HepG2 (cell line): ENCODE measurements at regions not wholly inside any gene's neighbourhood (a gene's known extent, or its start where the extent isn't known, plus 50 kb on each side); places are given as distances from the start of the nearest gene placed in this dataset.
A peak's percentile ranks its signal among the peaks of the same experiment; 100 is the strongest.

Source experiments
- HDAC2 ChIP-seq: sonication (generic); formaldehyde crosslinking; IDR thresholded peaks from 2 replicates; pipeline ENCODE4 v1.4.0; 2020; ENCODE audit warnings: missing genetic modification reagents
- HOXD1 ChIP-seq: sonication (generic); formaldehyde crosslinking; IDR thresholded peaks from 2 replicates; pipeline ENCODE4 v1.5.0; 2020; ENCODE audit warnings: missing genetic modification reagents
- PAWR ChIP-seq: sonication (generic); formaldehyde crosslinking; IDR thresholded peaks from 2 replicates; pipeline ENCODE4 v1.4.0; 2020; ENCODE audit warnings: missing genetic modification reagents, mild to moderate bottlenecking, borderline replicate concordance
- PHF20 ChIP-seq: sonication (generic); formaldehyde crosslinking; IDR thresholded peaks from 2 replicates; pipeline ENCODE4 v1.5.0; 2020; ENCODE audit warnings: mild to moderate bottlenecking, missing genetic modification reagents
- ZNF17 ChIP-seq: sonication (generic); formaldehyde crosslinking; IDR thresholded peaks from 2 replicates; pipeline ENCODE4 v1.5.0; 2020; ENCODE audit warnings: mild to moderate bottlenecking, missing genetic modification reagents
- ZNF232 ChIP-seq: sonication (generic); formaldehyde crosslinking; IDR thresholded peaks from 2 replicates; pipeline ENCODE4 v1.4.0; 2020; ENCODE audit warnings: missing genetic modification reagents, borderline replicate concordance
- ZNF451 ChIP-seq: sonication (generic); formaldehyde crosslinking; IDR thresholded peaks from 2 replicates; pipeline ENCODE4 v1.5.0; 2020; ENCODE audit warnings: mild to moderate bottlenecking, missing genetic modification reagents
- ZNF703 ChIP-seq: sonication (generic); formaldehyde crosslinking; IDR thresholded peaks from 2 replicates; pipeline ENCODE4 v1.5.1; 2020; ENCODE audit warnings: missing genetic modification reagents, mild to moderate bottlenecking, moderate library complexity, borderline replicate concordance
- ZNF747 ChIP-seq: sonication (generic); formaldehyde crosslinking; IDR thresholded peaks from 2 replicates; pipeline ENCODE4 v1.8.1; 2023; ENCODE audit warnings: missing genetic modification reagents, mild to moderate bottlenecking, borderline replicate concordance
- TF ChIP-seq, protein P1 (sequence below): sonication (generic); formaldehyde crosslinking; IDR thresholded peaks from 2 replicates; pipeline ENCODE4 v1.4.0; 2020; ENCODE audit warnings: mild to moderate bottlenecking, missing genetic modification reagents
- TF ChIP-seq, protein P2 (sequence below): sonication (generic); formaldehyde crosslinking; IDR thresholded peaks from 2 replicates; pipeline ENCODE4 v1.4.0; 2020; ENCODE audit warnings: missing genetic modification reagents, mild to moderate bottlenecking, borderline replicate concordance
- TF ChIP-seq, protein P3 (sequence below), 2 experiments: sonication (generic) in 1 of 2; formaldehyde crosslinking in 1 of 2; IDR thresholded peaks; 2 replicates each; pipeline versions ENCODE4 v1.4.0 to v1.6.1; 2016 to 2020; ENCODE audit warnings: borderline replicate concordance in 1 of 2, low read depth in 1 of 2, mild to moderate bottlenecking in 1 of 2, missing genetic modification reagents in 1 of 2
- TF ChIP-seq, protein P4 (sequence below): sonication (generic); formaldehyde crosslinking; conservative IDR thresholded peaks from 2 replicates; pipeline ENCODE4 v1.4.0; 2020; ENCODE audit warnings: missing genetic modification reagents

DNA sequence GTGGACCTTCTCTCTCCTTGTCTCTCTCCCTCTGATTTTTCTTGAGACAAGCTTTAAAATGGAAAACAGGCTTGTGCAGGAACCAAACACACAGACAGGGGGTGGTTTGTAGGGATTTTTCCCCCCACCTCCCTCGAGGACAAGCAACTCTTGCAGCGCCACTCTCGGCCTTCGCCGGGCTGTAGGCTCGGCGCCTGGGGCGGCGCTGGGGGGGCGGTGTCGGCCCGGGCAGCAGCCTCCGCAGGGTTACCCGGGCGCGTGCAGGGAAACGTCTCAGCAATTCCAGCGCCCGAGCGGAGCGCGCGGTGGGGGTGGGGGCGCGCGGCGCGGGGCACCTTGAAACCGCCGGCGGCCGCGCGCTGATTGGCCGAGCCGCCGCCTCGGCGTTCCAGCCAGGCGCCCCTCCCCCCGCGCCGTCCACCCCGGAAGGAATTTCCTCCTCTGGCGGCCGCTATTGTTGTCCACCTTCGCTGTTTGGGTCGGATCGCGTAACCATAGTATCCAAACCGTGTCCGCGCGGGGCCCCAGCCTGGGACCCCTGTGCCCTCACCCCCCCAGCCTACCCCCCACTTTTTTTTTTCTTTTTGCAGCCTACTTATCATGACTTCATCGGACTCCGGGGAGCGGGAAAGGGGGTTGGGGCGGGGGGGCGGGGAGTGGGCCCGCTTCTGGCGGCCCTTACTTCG is 59.8 kb upstream of the ACOT11 start (continued):
- TF ChIP-seq HOXD1 (CRISPR knock-in tag) (no peak), PHF20 (CRISPR knock-in tag) (0 out of 2 replicates have a peak, but pooled peaks have one; percentile 26), ZNF17 (no peak), ZNF703 (no peak), HDAC2 (CRISPR knock-in tag) (0 out of 2 replicates have a peak, but pooled peaks have one; percentile 15), ZNF747 (CRISPR knock-in tag) (peak; percentile 72; the same call in 1 of the 2 replicates), PAWR (CRISPR knock-in tag) (no peak), ZNF451 (no peak; the same call in 1 of the 2 replicates), ZNF232 (CRISPR knock-in tag) (no peak)
- TF ChIP-seq, protein P1, sequence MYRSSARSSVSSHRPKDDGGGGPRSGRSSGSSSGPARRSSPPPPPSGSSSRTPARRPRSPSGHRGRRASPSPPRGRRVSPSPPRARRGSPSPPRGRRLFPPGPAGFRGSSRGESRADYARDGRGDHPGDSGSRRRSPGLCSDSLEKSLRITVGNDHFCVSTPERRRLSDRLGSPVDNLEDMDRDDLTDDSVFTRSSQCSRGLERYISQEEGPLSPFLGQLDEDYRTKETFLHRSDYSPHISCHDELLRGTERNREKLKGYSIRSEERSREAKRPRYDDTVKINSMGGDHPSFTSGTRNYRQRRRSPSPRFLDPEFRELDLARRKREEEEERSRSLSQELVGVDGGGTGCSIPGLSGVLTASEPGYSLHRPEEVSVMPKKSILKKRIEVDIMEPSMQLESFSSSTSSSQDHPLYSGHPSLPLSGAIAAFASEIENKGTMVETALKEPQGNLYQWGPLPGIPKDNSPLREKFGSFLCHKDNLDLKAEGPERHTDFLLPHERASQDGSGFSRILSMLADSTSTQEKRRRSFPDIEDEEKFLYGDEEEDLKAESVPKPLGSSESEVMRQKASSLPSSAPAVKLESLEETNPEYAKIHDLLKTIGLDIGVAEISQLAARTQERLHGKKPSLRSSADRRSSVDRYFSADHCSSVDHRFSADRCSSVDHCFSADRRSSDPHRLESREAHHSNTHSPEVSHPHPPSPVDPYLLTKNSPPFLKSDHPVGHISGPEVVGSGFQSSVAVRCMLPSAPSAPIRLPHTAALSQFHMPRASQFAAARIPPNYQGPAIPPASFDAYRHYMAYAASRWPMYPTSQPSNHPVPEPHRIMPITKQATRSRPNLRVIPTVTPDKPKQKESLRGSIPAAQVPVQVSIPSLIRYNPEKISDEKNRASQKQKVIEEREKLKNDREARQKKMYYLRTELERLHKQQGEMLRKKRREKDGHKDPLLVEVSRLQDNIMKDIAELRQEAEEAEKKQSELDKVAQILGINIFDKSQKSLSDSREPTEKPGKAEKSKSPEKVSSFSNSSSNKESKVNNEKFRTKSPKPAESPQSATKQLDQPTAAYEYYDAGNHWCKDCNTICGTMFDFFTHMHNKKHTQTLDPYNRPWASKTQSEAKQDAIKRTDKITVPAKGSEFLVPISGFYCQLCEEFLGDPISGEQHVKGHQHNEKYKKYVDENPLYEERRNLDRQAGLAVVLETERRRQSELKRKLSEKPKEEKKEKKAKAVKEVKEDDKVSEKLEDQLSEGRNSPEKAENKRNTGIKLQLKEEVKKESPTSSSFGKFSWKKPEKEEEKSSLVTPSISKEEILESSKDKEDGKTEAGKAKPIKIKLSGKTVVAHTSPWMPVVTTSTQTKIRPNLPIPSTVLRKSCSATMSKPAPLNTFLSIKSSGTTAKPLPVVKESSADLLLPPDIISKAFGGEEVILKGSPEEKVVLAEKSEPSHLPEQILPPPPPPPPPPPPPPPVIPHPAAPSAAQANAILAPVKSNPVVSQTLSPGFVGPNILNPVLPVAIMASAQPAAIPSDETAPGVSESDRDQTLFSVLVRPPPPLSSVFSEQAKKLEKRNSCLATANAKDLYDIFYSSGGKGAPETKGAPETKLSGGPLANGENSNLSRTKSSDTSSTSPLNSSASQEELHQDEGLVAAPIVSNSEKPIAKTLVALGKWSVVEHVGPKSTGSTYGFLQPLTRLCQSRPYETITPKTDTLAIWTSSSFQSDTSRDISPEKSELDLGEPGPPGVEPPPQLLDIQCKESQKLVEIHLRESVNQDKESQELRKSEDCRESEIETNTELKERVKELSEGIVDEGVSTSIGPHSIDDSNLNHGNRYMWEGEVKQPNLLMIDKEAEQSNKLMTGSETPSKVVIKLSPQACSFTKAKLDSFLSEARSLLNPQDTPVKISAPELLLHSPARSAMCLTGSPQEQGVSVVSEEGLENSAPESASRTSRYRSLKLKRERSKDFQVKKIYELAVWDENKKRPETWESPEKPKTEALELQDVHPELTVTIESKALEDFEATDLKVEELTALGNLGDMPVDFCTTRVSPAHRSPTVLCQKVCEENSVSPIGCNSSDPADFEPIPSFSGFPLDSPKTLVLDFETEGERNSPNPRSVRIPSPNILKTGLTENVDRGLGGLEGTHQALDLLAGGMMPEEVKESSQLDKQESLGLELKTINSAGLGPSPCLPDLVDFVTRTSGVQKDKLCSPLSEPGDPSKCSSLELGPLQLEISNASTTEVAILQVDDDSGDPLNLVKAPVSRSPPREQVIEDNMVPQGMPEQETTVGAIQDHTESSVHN (CRISPR knock-in tag): no peak
- TF ChIP-seq, protein P2, sequence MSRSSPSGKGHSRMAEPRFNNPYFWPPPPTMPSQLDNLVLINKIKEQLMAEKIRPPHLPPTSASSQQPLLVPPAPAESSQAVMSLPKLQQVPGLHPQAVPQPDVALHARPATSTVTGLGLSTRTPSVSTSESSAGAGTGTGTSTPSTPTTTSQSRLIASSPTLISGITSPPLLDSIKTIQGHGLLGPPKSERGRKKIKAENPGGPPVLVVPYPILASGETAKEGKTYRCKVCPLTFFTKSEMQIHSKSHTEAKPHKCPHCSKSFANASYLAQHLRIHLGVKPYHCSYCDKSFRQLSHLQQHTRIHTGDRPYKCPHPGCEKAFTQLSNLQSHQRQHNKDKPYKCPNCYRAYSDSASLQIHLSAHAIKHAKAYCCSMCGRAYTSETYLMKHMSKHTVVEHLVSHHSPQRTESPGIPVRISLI (CRISPR knock-in tag): peak; percentile 96
- TF ChIP-seq, protein P3, sequence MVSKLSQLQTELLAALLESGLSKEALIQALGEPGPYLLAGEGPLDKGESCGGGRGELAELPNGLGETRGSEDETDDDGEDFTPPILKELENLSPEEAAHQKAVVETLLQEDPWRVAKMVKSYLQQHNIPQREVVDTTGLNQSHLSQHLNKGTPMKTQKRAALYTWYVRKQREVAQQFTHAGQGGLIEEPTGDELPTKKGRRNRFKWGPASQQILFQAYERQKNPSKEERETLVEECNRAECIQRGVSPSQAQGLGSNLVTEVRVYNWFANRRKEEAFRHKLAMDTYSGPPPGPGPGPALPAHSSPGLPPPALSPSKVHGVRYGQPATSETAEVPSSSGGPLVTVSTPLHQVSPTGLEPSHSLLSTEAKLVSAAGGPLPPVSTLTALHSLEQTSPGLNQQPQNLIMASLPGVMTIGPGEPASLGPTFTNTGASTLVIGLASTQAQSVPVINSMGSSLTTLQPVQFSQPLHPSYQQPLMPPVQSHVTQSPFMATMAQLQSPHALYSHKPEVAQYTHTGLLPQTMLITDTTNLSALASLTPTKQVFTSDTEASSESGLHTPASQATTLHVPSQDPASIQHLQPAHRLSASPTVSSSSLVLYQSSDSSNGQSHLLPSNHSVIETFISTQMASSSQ (IDR thresholded peaks at IDR 0.05; ENCODE audit: low read depth): no peak
- TF ChIP-seq, protein P3 (CRISPR knock-in tag; IDR thresholded peaks at IDR 0.05; ENCODE audit: borderline replicate concordance): peak; percentile 44; the same call in 1 of the 2 replicates
- TF ChIP-seq, protein P4, sequence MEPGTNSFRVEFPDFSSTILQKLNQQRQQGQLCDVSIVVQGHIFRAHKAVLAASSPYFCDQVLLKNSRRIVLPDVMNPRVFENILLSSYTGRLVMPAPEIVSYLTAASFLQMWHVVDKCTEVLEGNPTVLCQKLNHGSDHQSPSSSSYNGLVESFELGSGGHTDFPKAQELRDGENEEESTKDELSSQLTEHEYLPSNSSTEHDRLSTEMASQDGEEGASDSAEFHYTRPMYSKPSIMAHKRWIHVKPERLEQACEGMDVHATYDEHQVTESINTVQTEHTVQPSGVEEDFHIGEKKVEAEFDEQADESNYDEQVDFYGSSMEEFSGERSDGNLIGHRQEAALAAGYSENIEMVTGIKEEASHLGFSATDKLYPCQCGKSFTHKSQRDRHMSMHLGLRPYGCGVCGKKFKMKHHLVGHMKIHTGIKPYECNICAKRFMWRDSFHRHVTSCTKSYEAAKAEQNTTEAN: no peak
